Ishikawa (cell line): ENCODE measurements at regions not wholly inside any gene's neighbourhood (a gene's known extent, or its start where the extent isn't known, plus 50 kb on each side); places are given as distances from the start of the nearest gene placed in this dataset.

Source experiments
- MAX ChIP-seq: IDR thresholded peaks from 2 replicates; pipeline ENCODE4 v1.6.1; 2012
- NFIC ChIP-seq: IDR thresholded peaks from 2 replicates; pipeline ENCODE4 v1.6.1; 2012
- RAD21 ChIP-seq: IDR thresholded peaks from 2 replicates; pipeline ENCODE4 v1.6.1; 2012; ENCODE audit warnings: low read depth
- REST ChIP-seq: IDR thresholded peaks from 2 replicates; pipeline ENCODE4 v1.6.1; 2012; ENCODE audit warnings: low read depth, mild to moderate bottlenecking
- YY1 ChIP-seq: IDR thresholded peaks from 2 replicates; pipeline ENCODE4 v1.6.1; 2012; ENCODE audit warnings: low read depth

- TF ChIP-seq YY1 (no peak), RAD21 (no peak), NFIC (no peak), MAX (no peak), REST (no peak)
These were observed 175.4 kb downstream of the ETNK1 start for GRCh38 chr12:22800332-22800731.
